GM12875 (cell line): ENCODE measurements at regions not wholly inside any gene's neighbourhood (a gene's known extent, or its start where the extent isn't known, plus 50 kb on each side); places are given as distances from the start of the nearest gene placed in this dataset.

Source experiments
- H3K4me3 ChIP-seq: one replicate; pipeline ENCODE4 v1.5.1; 2011; ENCODE audit warnings: low read depth, low read length, control low read depth
- CTCF ChIP-seq: IDR thresholded peaks from 2 replicates; pipeline ENCODE4 v1.5.1; 2011; ENCODE audit warnings: low read depth, mild to moderate bottlenecking, control low read depth, inconsistent platforms, low read length, moderate library complexity, borderline replicate concordance; ENCODE audit not compliant: insufficient read depth

- TF ChIP-seq CTCF, result no peak
- H3K4me3 ChIP-seq, result no peak overlapping the region
Observed at GRCh38 chr2:225165052-225165451, 122.8 kb upstream of the DOCK10 start.

- no peak for TF ChIP-seq CTCF
- no peak overlapping the region for H3K4me3 ChIP-seq
Observed at GRCh38 chr2:225164401-225165050, 122.3 kb upstream of the DOCK10 start.

- H3K4me3 ChIP-seq, result no peak overlapping the region
- TF ChIP-seq CTCF, result no peak
Observed at GRCh38 chr2:225158360-225158759, 116.1 kb upstream of the DOCK10 start.

GRCh38 chr2:225156853-225157451 lies 114.7 kb upstream of the DOCK10 start:
- no peak for TF ChIP-seq CTCF
- no peak overlapping the region for H3K4me3 ChIP-seq

GRCh38 chr2:225140723-225141122 lies 98.5 kb upstream of the DOCK10 start:
- TF ChIP-seq CTCF, result no peak
- no peak overlapping the region for H3K4me3 ChIP-seq

- H3K4me3 ChIP-seq, result no peak overlapping the region
- TF ChIP-seq CTCF, result no peak
Observed at GRCh38 chr2:225137971-225138370, 95.7 kb upstream of the DOCK10 start.

GRCh38 chr2:225136552-225136951 lies 94.3 kb upstream of the DOCK10 start:
- no peak for TF ChIP-seq CTCF
- H3K4me3 ChIP-seq, result no peak overlapping the region
